MM.1S (cell line): ENCODE measurements at regions not wholly inside any gene's neighbourhood (a gene's known extent, or its start where the extent isn't known, plus 50 kb on each side); places are given as distances from the start of the nearest gene placed in this dataset.

Source experiments
- EZH2 ChIP-seq: fragments of 300-600 bp; sonication (generic); optimal IDR thresholded peaks from 2 replicates; pipeline ENCODE3; 2017; ENCODE audit warnings: low read depth, mild to moderate bottlenecking, antibody characterized with exemption, low read length, mixed read lengths
- EZH2phosphoT487 ChIP-seq: fragments of 300-600 bp; sonication (generic); IDR thresholded peaks from 2 replicates; pipeline ENCODE4 v1.6.1; 2018; ENCODE audit warnings: antibody characterized with exemption, low read length
- TF ChIP-seq, protein P1 (sequence below): fragments of 300-600 bp; sonication (generic); IDR thresholded peaks from 2 replicates; pipeline ENCODE4 v1.5.1; 2016; ENCODE audit warnings: antibody characterized with exemption, low read length, mixed read lengths

DNA sequence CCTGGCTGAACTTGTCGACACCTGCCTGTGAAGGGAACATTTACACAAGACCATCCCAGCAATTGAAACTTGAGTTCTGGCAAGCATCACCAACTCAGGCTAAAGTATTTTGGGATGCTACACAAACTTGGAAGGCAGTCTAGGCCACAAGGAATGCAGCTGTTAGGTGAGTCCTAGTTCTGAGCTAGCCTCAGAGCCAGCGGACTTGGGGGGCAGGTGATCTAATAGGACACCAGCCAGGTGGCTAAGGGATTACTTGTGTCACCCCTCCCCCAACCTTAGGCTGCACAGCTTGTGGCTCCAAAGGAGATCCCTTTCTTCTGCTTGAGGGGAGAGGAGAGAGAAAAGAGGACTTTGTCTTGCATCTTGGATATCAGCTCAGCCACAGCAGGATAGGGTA, 62.3 kb upstream of the DKK2 start:
- TF ChIP-seq, protein P1, sequence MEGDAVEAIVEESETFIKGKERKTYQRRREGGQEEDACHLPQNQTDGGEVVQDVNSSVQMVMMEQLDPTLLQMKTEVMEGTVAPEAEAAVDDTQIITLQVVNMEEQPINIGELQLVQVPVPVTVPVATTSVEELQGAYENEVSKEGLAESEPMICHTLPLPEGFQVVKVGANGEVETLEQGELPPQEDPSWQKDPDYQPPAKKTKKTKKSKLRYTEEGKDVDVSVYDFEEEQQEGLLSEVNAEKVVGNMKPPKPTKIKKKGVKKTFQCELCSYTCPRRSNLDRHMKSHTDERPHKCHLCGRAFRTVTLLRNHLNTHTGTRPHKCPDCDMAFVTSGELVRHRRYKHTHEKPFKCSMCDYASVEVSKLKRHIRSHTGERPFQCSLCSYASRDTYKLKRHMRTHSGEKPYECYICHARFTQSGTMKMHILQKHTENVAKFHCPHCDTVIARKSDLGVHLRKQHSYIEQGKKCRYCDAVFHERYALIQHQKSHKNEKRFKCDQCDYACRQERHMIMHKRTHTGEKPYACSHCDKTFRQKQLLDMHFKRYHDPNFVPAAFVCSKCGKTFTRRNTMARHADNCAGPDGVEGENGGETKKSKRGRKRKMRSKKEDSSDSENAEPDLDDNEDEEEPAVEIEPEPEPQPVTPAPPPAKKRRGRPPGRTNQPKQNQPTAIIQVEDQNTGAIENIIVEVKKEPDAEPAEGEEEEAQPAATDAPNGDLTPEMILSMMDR = no peak
- TF ChIP-seq EZH2 = no peak
- no peak for TF ChIP-seq EZH2phosphoT487
